GM13976 (cell line): ENCODE measurements at regions not wholly inside any gene's neighbourhood (a gene's known extent, or its start where the extent isn't known, plus 50 kb on each side); places are given as distances from the start of the nearest gene placed in this dataset.

Source experiments
- DNase-seq: peaks from one replicate; pipeline ENCODE4 v3.0.0; 2012; ENCODE audit warnings: low spot score
- in situ Hi-C: fragments of 300-500 bp; cut with MboI; formaldehyde crosslinking; loops from one replicate; pipeline ENCODE4 v1.12.0; 2022; ENCODE audit warnings: low sequenced_read_pairs, mixed read lengths, inconsistent platforms; ENCODE audit not compliant: unreplicated experiment
- TF ChIP-seq, protein P1 (sequence below): IDR thresholded peaks from 2 replicates; pipeline ENCODE4 v1.5.1; 2012; ENCODE audit warnings: borderline replicate concordance, mild to moderate bottlenecking; ENCODE audit not compliant: insufficient read depth; ENCODE audit errors: extremely low read depth, missing control alignments, control extremely low read depth

GRCh38 chr4:162931286-162931685, 235.4 kb downstream of the NAF1 start:
- in situ Hi-C loops: no loop called here
- TF ChIP-seq, protein P1, sequence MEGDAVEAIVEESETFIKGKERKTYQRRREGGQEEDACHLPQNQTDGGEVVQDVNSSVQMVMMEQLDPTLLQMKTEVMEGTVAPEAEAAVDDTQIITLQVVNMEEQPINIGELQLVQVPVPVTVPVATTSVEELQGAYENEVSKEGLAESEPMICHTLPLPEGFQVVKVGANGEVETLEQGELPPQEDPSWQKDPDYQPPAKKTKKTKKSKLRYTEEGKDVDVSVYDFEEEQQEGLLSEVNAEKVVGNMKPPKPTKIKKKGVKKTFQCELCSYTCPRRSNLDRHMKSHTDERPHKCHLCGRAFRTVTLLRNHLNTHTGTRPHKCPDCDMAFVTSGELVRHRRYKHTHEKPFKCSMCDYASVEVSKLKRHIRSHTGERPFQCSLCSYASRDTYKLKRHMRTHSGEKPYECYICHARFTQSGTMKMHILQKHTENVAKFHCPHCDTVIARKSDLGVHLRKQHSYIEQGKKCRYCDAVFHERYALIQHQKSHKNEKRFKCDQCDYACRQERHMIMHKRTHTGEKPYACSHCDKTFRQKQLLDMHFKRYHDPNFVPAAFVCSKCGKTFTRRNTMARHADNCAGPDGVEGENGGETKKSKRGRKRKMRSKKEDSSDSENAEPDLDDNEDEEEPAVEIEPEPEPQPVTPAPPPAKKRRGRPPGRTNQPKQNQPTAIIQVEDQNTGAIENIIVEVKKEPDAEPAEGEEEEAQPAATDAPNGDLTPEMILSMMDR: no peak
- no peak for DNase-seq

DNA sequence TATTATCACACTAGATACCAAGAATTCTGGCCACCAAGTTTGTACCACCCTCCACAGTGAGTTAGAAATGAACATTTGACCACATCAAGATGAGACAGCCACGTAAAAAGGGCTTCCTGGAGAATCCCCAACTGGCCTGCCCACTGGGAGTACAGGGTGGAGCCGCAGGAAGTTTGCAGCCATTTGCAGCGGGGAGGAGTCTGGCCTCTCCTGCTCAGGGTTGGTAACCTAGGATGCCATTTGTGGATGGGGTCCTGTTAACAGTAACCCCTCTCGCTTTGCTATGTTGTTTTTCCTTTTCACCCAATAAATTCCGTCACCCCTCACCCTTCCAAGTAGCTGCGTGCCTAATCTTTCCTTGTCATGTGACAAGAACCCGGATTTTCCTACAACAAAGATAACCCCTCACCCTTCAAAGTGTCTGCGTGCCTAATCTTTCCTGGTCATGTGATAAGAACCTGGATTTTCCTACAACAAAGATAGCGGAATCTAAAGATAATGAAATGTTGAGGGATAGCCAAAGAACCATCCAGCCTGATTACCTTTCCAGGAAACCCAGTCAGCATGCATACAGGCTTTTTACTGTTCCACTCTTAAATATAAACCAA, 245.4 kb downstream of the NAF1 start:
- TF ChIP-seq, protein P1: no peak
- in situ Hi-C loops: no loop called here
- no peak for DNase-seq

GRCh38 chr4:162920649-162921048, 246.0 kb downstream of the NAF1 start:
- no peak for DNase-seq

DNA sequence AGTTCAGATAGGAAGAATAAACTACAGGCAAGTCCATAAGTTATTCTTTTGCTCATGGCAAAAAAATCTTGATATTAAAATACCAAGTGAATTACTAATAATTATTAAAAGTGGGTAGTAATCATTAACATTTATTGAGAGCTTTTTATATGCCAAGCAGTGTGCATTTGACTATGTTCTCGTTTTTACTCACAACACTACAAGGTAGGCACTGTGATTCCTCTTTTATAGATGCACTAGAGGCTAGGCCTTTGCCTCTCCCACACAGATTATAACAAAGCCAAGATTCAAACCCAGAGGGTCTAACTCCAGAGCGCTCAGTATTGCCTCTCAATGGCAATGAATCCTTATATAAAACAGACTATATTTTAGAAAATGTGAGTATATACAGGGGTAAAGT, 254.2 kb downstream of the NAF1 start:
- TF ChIP-seq, protein P1: no peak
- no peak for DNase-seq
- in situ Hi-C loops: no loop called here

More at GRCh38 chr4:162920649-162921048, 246.0 kb downstream of the NAF1 start:
- in situ Hi-C loops: no loop called here
- TF ChIP-seq, protein P1: no peak

DNA sequence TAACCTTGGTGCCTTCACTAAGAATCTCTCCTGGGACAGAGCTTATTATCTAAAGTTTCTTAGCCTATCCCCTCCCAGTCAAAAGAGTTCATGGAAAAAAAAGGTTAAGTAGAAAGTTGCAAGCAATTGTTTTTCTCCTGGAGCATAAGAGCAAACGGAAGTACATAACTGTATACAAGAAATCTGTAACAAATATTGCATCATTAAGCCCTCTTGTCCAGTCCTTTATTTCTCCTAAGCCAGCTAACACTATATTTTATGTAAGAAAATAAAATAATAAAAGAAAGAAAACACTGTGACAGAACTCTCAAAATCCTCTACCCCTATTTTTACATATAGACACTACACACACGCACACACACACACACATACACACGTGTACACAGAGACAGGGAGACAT, 255.3 kb downstream of the NAF1 start:
- in situ Hi-C loops: no loop called here
- TF ChIP-seq, protein P1: no peak

DNA sequence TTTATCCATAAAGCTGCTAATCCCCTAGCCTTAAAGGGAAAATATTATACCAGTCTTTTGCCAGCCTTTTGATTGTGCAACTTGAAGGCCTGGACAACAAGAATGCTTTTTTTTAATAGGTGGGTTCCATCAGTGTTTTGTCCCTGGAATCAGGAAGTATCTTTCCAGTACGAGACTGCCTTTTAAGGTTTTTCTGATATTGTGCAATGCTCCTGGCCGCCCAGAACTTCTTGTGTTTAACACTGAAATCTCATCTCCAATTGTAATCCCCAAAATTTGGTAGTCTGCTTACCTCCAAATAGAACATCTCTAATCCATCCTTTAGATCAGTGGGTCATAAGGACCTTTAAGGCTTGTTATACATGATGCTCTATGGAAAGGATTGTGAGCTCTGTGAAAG, 256.7 kb downstream of the NAF1 start:
- in situ Hi-C loops: no loop called here

More for the DNA sequence above, 255.3 kb downstream of the NAF1 start:
- no peak for DNase-seq

More for the DNA sequence above, 256.7 kb downstream of the NAF1 start:
- no peak for DNase-seq
- TF ChIP-seq, protein P1: no peak
